SU-DHL-6 (cell line): ENCODE measurements at regions not wholly inside any gene's neighbourhood (a gene's known extent, or its start where the extent isn't known, plus 50 kb on each side); places are given as distances from the start of the nearest gene placed in this dataset.
"Not testable (repeated sequence)": the region's sequence is repeated elsewhere in the genome, so short reads cannot be mapped to it uniquely, and the experiment has no call there.

Experiments
- H2AFZ ChIP-seq: fragments of 200-600 bp; sonication (generic); 2 replicates; pipeline ENCODE4 v1.6.1; 2014; ENCODE audit warnings: low read depth, mild to moderate bottlenecking, moderate library complexity, mixed read lengths, antibody characterized with exemption, low read length; ENCODE audit not compliant: severe bottlenecking
- H3F3A ChIP-seq: fragments of 200-600 bp; shearing (Covaris generic); 2 replicates; pipeline ENCODE4 v1.6.0; 2016; ENCODE audit warnings: antibody characterized with exemption, mild to moderate bottlenecking; ENCODE audit not compliant: insufficient read depth
- H3K27ac ChIP-seq: fragments of 200-600 bp; sonication (generic); 2 replicates; pipeline ENCODE4 v1.5.1; 2016; ENCODE audit warnings: low read depth, mild to moderate bottlenecking, low read length, moderate library complexity, mixed read lengths
- H3K27me3 ChIP-seq: fragments of 200-600 bp; sonication (generic), shearing (Covaris generic); 2 replicates; pipeline ENCODE4 v1.6.0; 2014; ENCODE audit warnings: mild to moderate bottlenecking, low read length
- H3K36me3 ChIP-seq: fragments of 200-600 bp; sonication (generic); 2 replicates; pipeline ENCODE4 v1.6.1; 2014; ENCODE audit warnings: mild to moderate bottlenecking, low read length, mixed read lengths
- H3K4me2 ChIP-seq: fragments of 300-600, 200-600 bp; shearing (Covaris generic), sonication (generic); 2 replicates; pipeline ENCODE4 v1.6.0; 2014; ENCODE audit warnings: low read length, low read depth, mild to moderate bottlenecking; ENCODE audit not compliant: poor library complexity, severe bottlenecking
- H3K4me3 ChIP-seq: fragments of 200-600 bp; sonication (generic); 2 replicates; pipeline ENCODE4 v1.5.1; 2014; ENCODE audit warnings: antibody characterized with exemption, low read length, mild to moderate bottlenecking, mixed read lengths; ENCODE audit not compliant: insufficient read depth, poor library complexity, severe bottlenecking
- H3K79me2 ChIP-seq: fragments of 200-600 bp; sonication (generic); 2 replicates; pipeline ENCODE4 v1.6.1; 2014; ENCODE audit warnings: mild to moderate bottlenecking, low read length, moderate library complexity; ENCODE audit not compliant: insufficient read depth
- H3K9ac ChIP-seq: fragments of 200-600 bp; sonication (generic); 2 replicates; pipeline ENCODE4 v1.7.0; 2014; ENCODE audit warnings: mild to moderate bottlenecking, low read length
- H3K9me2 ChIP-seq: fragments of 200-600 bp; sonication (generic); replicated peaks from 2 replicates; pipeline ENCODE4 v1.6.1; 2014; ENCODE audit warnings: low read length; ENCODE audit not compliant: insufficient read depth
- H3K9me3 ChIP-seq: fragments of 200-600 bp; sonication (generic); 2 replicates; pipeline ENCODE4 v1.6.1; 2014; ENCODE audit warnings: low read length, mixed read lengths; ENCODE audit not compliant: insufficient read depth
- H4K20me1 ChIP-seq: fragments of 200-600 bp; sonication (generic); 2 replicates; pipeline ENCODE4 v1.6.1; 2014; ENCODE audit warnings: low read depth, mild to moderate bottlenecking, antibody characterized with exemption, low read length, moderate library complexity, mixed read lengths

DNA sequence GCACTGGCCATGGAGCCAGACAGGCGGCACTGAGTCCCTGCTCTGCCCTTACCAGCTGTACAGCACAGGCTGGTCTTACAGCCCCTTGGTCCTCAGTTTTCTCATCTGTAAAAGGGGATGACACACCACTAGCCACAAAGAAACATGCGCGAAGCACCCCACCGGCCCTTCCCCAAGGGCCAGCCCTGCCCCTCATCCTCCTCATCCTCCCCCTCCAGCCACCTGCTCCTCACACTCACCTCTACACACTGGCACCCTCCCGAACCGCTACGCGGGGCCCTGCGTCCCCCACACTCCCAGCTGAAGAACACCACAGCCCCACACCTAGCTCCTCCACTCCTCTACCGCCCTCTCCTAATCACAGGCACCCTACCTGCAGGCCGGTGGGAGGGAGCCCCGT is 138.4 kb downstream of the TNFRSF13B start:
- H2AFZ ChIP-seq, H3K9me2 ChIP-seq, H3K4me3 ChIP-seq, H3K27me3 ChIP-seq, H3K9me3 ChIP-seq, H3K36me3 ChIP-seq, H3K4me2 ChIP-seq, H3K79me2 ChIP-seq, H3F3A ChIP-seq, H3K27ac ChIP-seq, H3K9ac ChIP-seq, H4K20me1 ChIP-seq: not testable (repeated sequence)

DNA sequence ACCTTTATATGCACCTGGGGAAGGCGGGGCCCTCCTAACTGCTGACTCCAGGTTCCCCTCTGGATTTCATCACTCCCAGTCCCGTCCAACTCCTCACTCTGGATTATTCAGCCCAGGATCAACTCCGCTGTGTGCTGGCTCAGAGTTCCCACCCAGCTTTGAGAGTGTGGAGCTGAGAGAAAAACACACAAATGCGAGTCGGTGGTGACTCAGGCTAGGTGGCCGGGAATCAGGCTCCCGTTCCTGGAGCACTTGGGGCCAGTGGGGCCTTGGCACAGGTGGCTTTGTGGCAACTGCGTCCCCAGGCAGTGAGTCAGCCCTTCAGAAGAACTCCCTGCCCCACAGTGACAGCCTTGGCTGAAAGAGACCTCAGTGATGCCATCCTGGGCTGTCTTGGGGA is 139.1 kb downstream of the TNFRSF13B start:
- H4K20me1 ChIP-seq, H3K79me2 ChIP-seq, H3K36me3 ChIP-seq, H3K4me2 ChIP-seq, H3K9me3 ChIP-seq, H3F3A ChIP-seq, H3K27me3 ChIP-seq, H2AFZ ChIP-seq, H3K9ac ChIP-seq, H3K27ac ChIP-seq, H3K4me3 ChIP-seq, H3K9me2 ChIP-seq: not testable (repeated sequence)

DNA sequence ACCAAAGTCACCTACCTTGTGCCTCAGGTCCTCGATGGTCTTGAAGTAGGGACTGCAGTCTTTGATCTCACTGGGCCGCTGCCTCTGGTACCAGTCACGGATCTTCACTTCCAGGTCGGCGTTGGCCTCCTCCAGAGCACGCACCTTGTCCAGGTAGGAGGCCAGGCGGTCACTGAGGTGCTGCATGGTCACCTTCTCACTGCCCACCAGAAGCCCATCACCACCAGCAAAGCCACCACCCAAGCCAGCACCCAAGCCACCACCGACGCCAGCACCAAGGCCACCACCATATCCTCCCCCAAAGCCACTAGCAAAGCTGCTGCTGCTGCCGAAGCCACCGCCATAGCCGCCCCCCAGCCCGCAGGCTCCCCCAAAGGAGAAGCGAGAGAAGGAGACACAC is 139.7 kb downstream of the TNFRSF13B start:
- H4K20me1 ChIP-seq, H3K27me3 ChIP-seq, H3K9me3 ChIP-seq, H3F3A ChIP-seq, H3K9ac ChIP-seq, H3K79me2 ChIP-seq, H3K9me2 ChIP-seq, H3K27ac ChIP-seq, H2AFZ ChIP-seq, H3K4me3 ChIP-seq, H3K36me3 ChIP-seq, H3K4me2 ChIP-seq: not testable (repeated sequence)

DNA sequence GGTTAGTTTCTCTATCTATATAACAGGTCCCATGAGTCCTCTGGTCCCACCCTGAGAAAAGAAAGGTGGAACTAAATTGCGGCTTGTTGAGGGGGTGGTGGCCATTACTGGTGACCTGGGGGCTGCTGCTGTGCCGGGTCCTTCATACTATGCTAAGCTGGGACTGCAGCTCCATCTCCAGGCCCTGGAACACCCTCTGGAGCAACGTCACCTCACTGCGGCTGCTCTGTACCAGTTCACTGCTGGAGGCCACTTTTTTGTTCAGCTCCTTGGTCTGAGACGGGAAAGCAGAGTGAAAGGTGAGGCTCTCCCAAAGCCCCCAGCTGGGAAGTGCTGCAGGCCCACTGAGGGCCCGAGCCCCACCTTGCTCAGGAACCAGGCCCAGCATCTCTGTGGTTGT is 140.7 kb downstream of the CCDC144A start:
- H2AFZ ChIP-seq, H3K27ac ChIP-seq, H3K36me3 ChIP-seq, H3K27me3 ChIP-seq, H4K20me1 ChIP-seq, H3K9me2 ChIP-seq, H3K9ac ChIP-seq, H3K9me3 ChIP-seq, H3F3A ChIP-seq, H3K4me3 ChIP-seq, H3K79me2 ChIP-seq, H3K4me2 ChIP-seq: not testable (repeated sequence)

DNA sequence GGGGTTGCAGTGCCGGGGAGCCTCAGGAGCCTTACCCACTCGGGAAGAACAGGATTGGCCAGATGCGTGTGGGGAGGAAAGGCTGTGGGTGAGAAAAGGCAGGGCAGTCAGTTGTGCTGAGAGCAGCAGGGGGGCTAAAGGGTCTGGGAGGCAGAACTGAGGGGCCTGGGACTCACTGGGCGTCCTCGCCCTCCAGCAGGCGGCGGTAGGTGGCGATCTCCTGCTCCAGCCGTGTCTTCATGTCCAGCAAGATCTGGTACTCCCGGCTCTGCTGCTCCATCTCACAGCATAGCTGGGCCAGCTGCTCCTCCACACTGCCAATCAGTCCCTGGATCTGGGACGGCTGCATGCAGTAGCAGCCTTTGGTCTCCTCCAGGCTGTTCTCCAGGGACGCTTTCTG is 140.2 kb downstream of the CCDC144A start:
- H3K4me3 ChIP-seq, H2AFZ ChIP-seq: not testable (repeated sequence)

More for the DNA sequence above, 140.2 kb downstream of the CCDC144A start:
- not testable (repeated sequence) for H3K9me2 ChIP-seq, H3K27ac ChIP-seq, H4K20me1 ChIP-seq, H3K4me2 ChIP-seq, H3K9ac ChIP-seq, H3K27me3 ChIP-seq, H3F3A ChIP-seq, H3K9me3 ChIP-seq, H3K79me2 ChIP-seq, H3K36me3 ChIP-seq
